ENCODE measurements at regions not wholly inside any gene's neighbourhood (a gene's known extent, or its start where the extent isn't known, plus 50 kb on each side); places are given as distances from the start of the nearest gene placed in this dataset.

DNA sequence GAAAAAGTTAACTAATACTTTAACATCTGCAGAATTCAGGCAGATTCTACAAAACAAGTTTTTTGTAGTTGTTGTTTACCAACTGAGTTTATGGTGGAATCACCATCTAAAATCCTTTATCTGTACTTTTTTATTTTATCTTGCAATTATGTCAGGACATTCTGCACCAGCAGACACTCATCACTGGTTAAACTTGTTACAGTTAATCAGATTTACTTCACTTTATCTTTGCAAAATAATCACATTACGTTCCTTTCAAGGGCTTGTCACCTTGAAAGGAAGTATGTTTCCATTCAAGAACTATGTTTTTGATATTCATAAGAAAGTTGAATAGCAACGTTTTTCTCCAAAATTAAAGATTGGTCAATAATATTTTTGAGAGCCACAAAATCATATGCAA, 796.6 kb upstream of the ROBO1 start:
- DNase-seq: no peak

GRCh38 chr3:80559701-80560100, 791.9 kb upstream of the ROBO1 start:
- no peak for DNase-seq

DNA sequence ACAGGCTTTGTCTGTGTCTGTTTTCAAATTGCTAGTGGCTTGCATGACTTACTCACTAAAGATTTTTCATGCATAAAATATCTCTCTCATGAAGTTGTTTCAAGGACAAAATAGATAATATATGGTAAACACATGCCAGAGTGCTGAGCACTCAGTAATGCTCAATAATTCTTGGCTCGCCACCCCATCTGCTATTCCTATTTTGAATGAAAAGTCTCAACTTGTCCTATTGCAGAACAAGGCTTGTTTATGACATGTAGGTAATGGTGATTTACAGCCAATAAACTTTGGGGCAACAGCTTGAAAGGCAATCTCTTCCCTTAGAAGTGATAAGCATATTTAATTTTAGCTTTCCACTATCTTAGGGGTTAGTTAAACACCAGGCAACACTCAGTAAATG, 789.0 kb upstream of the ROBO1 start:
- no peak for DNase-seq

DNA sequence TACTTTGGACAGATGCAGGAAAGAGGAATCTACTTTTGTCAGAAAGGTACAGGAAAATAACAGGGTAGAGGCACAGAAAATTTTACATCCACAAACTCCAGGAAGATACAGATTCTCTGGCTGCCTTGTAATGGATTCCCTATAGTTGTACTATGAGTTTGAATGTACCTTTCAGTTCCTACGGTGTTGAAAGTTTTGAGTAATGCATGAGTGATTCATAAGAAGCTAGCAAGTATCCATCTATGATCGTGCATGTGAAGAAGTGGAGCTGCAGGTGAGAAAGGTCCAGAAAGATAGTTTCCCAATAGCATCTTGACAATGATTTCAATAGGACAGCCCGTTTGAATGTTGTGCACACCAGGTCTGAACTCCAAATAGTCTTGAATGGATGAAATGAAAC, 786.5 kb upstream of the ROBO1 start:
- DNase-seq: no peak

GRCh38 chr3:80553211-80553610, 785.4 kb upstream of the ROBO1 start:
- no peak for DNase-seq

- DNase-seq: no peak
These were observed 782.4 kb upstream of the ROBO1 start for GRCh38 chr3:80550174-80550573.

DNA sequence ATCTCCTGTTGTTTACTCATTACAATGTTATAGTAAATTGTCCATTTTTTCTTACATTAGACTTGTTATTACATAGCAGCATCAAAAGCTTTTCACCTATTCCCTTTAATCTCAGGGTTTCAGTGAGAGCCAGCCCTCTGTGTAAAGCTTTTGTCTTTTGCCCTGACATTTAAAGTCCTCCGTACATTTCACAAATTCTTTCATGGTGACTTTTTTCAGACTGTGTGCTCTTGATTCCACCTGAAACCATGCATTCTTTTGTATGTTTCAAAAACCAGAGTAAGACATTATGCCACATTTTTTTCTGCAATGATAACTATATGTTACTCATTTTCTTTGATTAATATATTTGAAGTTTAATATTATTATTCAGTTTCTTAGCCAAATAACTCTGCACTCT, 781.4 kb upstream of the ROBO1 start:
- DNase-seq: no peak

DNA sequence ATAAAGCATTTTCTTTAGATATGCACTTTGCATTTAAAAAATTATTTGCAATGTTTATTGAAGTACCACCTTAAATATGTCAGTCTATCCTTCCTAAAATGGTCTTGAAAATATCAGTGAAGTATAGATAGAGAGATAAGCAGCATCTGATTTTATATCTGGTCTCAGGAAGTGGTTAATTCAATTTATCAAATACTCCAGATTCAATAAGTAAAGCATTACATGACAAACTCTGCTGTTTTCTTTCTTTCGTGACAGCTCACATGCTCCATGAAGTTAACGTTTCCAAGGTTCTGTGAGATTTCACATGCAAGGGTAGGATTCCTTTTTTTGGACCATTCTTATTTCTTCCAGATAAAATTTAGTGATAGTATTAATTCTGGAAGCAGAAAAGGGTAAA, 775.4 kb upstream of the ROBO1 start:
- no peak for DNase-seq

- no peak for DNase-seq
These were observed 774.7 kb upstream of the ROBO1 start for GRCh38 chr3:80542456-80542855.

DNA sequence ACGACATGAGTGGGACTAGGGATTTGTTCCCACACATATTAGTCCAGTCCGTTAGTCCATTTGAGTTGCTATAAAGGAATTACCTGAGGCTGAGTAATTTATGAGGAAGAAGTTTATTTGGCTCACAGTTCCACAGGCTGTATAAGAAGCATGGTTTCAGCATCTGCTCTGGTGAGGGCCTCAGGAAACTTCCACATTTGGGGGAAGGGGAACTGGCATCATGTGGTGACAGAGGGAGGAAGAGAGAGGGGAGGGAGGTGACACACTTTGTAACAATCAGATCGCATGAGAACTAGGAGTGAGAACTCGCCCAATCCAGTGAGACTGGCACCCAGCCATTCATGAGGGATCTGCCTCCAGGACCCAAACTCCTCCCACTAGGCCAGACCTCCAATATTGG, 769.9 kb upstream of the ROBO1 start:
- DNase-seq: no peak

DNA sequence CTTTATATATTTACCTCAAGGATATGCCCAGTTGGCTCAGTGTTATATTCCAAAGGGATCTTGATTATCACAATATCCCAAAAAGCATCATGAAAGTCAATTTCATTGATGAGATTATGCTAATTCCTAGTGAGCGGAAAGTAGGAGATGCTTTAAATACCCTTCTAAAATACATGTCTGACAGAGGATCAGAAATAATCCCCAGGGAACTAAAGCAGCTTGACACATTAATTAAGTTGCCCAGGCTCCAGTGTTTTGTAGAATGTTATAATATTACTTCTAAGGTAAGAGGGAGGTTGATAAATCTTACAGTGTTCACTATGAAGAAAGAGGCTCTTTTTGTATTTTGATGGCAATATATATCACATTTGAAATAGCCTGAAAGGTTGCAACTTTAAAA, 767.5 kb upstream of the ROBO1 start:
- DNase-seq: no peak

- DNase-seq: no peak
These were observed 765.8 kb upstream of the ROBO1 start for GRCh38 chr3:80533553-80533952.

DNA sequence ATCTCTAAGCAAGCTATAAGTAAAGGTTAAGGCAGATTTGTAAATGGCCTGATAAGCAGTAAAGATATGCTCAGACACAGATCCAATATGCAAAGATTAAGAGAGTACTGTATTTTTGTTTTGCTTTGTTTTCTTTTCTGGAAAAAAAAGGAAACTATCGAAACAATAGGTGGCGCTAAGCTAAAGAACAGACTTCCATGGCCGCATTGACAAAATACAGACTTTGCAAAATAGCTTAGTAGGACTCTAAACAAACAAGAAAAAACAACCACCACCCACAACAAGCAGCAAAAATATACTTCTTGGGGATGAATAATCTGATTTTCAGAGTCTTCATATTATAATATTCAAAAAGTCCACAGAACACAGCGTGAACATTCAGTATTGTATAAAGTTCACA, 758.4 kb upstream of the ROBO1 start:
- DNase-seq: no peak

- DNase-seq: no peak
These were observed 753.3 kb upstream of the ROBO1 start for GRCh38 chr3:80521081-80521480.

DNA sequence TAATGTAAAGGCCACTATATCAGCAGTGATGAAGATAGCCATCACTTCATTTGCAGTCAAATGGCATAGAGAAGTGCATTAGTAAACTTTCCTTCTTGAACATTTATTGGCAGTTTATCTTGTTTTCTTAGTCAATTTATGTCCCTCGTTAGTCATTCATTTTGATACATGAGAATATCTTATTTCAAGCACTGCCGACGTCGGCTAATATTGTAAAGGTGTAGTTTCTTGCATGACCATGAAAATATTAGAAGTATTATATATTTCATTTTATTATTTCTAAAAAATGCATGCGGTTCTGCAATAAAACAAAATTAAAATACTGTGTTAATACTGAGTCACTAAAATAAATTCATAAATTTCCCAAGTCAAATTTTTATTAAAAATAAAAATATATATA, 751.6 kb upstream of the ROBO1 start:
- no peak for DNase-seq

DNA sequence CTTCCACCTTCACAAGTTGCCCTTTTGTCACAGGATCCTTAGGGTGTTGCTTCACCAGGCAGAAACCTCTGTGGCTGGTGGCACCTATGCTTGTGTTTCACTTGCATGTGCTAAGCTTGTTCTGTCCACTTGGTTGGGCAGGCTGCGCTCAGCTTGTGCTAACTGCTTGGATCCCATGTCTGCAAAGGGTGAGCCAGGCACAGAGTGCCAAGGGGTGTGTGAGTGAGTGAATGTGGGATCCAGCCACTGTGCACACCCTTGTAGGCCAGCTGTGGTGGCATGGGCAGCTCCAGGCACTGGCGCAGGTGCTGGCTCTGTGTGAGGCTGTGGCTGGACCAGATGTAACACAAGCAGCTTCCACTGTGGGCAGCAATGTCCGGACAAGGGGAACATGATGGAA, 728.7 kb upstream of the ROBO1 start:
- no peak for DNase-seq

DNA sequence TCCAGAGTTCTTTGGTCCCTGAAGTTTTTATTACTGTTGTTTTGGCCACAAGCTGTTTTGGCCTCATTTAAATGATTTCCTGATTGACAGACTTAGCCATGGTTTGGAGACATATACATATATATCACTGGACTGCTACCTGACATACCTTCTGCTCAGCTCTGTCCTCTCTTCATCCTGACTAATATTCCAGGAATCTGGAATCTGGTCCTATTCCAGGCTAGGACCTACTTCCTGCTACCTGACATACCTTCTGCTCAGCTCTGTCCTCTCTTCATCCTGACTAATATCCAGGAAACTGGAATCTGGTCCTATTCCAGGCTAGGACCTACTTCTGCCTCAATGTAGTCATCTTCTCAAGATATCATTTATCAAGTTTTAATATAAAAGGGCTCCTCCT, 724.4 kb upstream of the ROBO1 start:
- no peak for DNase-seq

DNA sequence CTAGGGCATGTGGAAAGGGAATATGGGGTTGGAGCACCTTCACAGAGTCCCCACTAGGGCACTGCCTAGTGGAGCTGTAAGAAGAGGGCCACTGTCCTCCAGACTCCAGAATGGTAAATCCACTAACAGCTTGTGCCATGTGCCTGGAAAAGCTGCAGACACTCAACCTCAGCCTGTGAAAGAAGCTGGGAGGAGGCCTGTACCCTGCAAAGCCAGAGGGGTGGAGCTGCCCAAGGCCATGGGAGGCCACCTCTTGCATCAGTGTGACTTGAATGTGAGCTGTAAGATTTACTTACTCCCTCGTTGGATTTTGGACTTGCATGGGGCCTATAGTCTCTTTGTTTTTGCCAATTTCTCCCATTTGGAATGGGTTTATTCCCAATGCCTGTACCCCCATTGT, 705.2 kb upstream of the ROBO1 start:
- DNase-seq: no peak

DNA sequence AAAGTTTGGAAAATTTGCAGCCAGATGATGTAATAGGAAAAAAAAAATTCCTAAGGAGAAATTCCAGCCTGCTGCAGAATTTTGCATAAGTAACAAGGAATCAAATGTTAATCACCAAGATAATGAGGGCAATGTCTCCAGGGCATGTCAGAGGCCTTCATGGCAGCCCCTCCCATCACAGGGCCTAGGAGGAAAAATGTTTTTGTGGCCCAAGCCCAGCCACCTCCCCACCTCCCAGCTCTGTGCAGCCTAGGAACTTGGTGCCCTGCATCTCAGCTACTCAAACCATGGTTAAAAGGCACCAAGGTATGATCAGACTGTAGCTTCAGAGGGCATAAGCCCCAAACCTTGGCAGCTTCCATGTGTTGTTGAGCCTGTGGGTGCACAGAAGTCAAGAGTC, 704.7 kb upstream of the ROBO1 start:
- no peak for DNase-seq

DNA sequence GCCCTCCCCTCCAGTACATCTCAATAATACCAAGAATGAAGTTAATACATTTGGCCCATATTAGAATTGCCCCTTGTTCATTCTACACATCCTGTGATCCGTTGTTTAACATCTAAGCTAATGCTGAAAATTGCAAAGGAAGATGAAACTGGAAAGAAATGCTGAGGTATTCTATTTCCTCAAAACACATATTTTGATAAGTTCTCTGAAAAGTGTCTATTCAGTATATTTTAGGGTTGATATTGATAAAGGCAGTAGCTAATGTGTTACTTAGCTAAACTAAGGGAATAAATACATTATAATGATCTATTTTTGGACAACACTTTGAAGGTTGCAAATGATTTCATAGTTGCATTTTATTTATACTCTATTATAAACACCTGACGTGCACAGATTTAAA, 702.6 kb upstream of the ROBO1 start:
- DNase-seq: no peak

DNA sequence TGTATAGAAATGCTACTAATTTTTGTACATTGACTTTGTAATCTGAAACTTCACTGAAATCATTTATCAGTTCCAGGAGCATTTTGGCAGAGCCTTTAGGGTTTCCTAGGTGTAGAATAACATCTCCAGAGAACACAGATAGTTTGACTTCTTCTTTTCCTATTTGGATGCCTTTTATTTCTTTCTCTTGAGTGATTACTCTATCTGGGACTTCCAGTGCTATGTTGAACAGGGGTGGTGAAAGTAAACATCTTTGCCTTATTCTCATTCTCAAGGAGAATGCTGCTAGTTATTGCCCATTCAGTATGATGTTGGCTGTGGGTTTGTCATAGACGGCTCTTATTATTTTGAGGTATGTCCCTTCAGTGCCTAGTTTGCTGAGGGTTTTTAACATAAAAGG, 697.9 kb upstream of the ROBO1 start:
- no peak for DNase-seq

- DNase-seq: no peak
These were observed 683.6 kb upstream of the ROBO1 start for GRCh38 chr3:80451393-80451792.

DNA sequence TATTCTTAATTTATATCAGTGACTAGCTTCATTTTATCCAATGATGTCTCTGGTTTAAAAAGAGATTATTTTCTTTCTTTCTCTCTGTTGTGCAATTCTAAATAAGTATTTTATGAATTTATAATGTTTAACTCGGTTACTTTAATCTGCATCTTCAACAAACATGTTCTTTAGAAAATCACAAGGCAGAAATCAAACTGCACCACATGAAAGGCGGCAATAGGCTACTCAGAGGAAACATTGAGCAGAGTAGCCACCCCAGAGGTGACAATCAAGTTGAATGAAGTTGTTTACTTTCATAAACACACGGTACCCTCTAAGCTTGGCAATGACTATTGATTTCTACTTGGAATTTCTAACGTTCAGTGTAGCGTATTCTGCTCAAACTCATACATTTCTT, 677.8 kb upstream of the ROBO1 start:
- no peak for DNase-seq

DNA sequence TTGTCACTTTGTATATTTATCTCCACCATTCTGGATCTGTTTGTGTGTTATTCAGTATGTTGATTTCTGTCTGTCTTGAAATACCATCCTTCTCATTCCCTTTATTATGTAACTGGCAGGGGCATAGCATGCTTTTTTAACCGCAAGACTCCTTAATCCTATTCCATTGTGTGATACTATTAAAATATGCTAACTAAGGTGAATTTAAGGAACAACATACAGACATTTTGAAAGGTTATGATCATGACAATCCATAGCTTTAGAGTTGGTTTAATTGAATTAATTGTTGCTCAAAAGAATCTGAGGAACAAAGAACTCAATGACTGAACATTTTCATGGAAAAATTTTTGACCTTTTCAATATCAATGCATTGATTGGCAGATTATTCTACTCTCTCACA, 677.3 kb upstream of the ROBO1 start:
- no peak for DNase-seq

GRCh38 chr3:80439490-80439889, 671.7 kb upstream of the ROBO1 start:
- no peak for DNase-seq

DNA sequence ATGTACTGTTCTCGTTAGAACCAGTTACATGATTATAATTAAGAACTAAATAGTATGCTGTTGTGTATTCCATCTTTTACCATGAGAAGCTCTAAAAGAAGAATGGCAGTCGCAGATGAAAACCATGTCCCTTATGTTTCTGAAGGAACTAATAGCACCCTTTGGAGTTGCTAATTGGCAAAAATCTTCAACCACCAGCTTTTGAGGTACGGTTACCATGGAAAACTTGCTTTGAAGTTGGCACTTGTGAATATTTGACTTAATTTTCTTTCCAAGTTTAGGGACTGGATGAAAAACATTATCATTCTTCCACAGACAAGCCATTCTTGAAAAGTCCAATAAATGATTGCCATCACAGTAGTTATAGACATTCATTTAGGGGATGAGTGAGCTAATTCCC, 666.6 kb upstream of the ROBO1 start:
- no peak for DNase-seq
